ENCODE measurements at regions not wholly inside any gene's neighbourhood (a gene's known extent, or its start where the extent isn't known, plus 50 kb on each side); places are given as distances from the start of the nearest gene placed in this dataset.

- TF ChIP-seq CTCF (IDR thresholded peaks at IDR 0.05): no peak
- 69 to 79% (median 76%) methylated on average over 2 of the region's 2 CpGs for WGBS, 3 donors
- no peaks in the 10 kb centered on the region for H3K36me3 ChIP-seq (ENCODE audit: insufficient read depth in 1 of 2, low read depth in 1 of 2)
- no peak overlapping the region for H3K4me3 ChIP-seq
- H3K9me3 ChIP-seq: no peaks in the 10 kb centered on the region
- ATAC-seq (no peak), DNase-seq (no peak)
- intact Hi-C loops (cut with DNase I): no loop called here
- no peak overlapping the region for H3K27ac ChIP-seq
- H3K27me3 ChIP-seq (ENCODE audit: insufficient read depth in 3 of 3, low read length in 2 of 3): no peaks in the 10 kb centered on the region
- H3K4me1 ChIP-seq: peaks cover 8% of the 10 kb centered on the region
These were observed 255.3 kb upstream of the CXXC4 start for GRCh38 chr4:104750008-104750407.

- H3K4me1 ChIP-seq: peaks cover 8% of the 10 kb centered on the region
- no peak overlapping the region for H3K4me3 ChIP-seq
- TF ChIP-seq CTCF (IDR thresholded peaks at IDR 0.05): no peak
- no peaks in the 10 kb centered on the region for H3K9me3 ChIP-seq
- DNase-seq (no peak), ATAC-seq (no peak)
- 76 to 93% (median 92%) methylated on average over 2 of the region's 2 CpGs for WGBS, 3 donors
- H3K27me3 ChIP-seq (ENCODE audit: insufficient read depth in 3 of 3, low read length in 2 of 3): no peaks in the 10 kb centered on the region
- H3K36me3 ChIP-seq (ENCODE audit: insufficient read depth in 1 of 2, low read depth in 1 of 2): no peaks in the 10 kb centered on the region
- intact Hi-C loops (cut with DNase I): no loop called here
- H3K27ac ChIP-seq: no peak overlapping the region
These were observed 256.8 kb upstream of the CXXC4 start for GRCh38 chr4:104751468-104751867.

GRCh38 chr4:104752337-104752736 lies 257.6 kb upstream of the CXXC4 start:
- no peak for TF ChIP-seq CTCF (IDR thresholded peaks at IDR 0.05)
- Histone ChIP-seq H3K27ac (no peak overlapping the region), H3K4me3 (no peak overlapping the region), H3K27me3 (ENCODE audit: insufficient read depth in 3 of 3, low read length in 2 of 3) (no peaks in the 10 kb centered on the region), H3K9me3 (no peaks in the 10 kb centered on the region), H3K4me1 (peaks cover 8% of the 10 kb centered on the region), H3K36me3 (ENCODE audit: insufficient read depth in 1 of 2, low read depth in 1 of 2) (no peaks in the 10 kb centered on the region)
- DNase-seq (no peak), ATAC-seq (peak in 2 of 4 donors; percentile 71 to 77)
- intact Hi-C loops (cut with DNase I): no loop called here
- WGBS, 3 donors: 14 to 35% (median 21%) methylated on average over 1 of the region's 1 CpG

- DNase-seq: no peak
- no peaks in the 10 kb centered on the region for H3K9me3 ChIP-seq
- no peak overlapping the region for H3K4me3 ChIP-seq
- 88 to 94% (median 88%) methylated on average over 1 of the region's 1 CpG for WGBS, 3 donors
- no peak for ATAC-seq
- H3K27ac ChIP-seq: no peak overlapping the region
- H3K4me1 ChIP-seq: peaks cover 8% of the 10 kb centered on the region
- H3K27me3 ChIP-seq (ENCODE audit: insufficient read depth in 3 of 3, low read length in 2 of 3): no peaks in the 10 kb centered on the region
- no peaks in the 10 kb centered on the region for H3K36me3 ChIP-seq (ENCODE audit: insufficient read depth in 1 of 2, low read depth in 1 of 2)
- no peak for TF ChIP-seq CTCF (IDR thresholded peaks at IDR 0.05)
- intact Hi-C loops (cut with DNase I): no loop called here
These were observed 262.1 kb upstream of the CXXC4 start for GRCh38 chr4:104756837-104757236.

GRCh38 chr4:104758574-104758973 lies 263.9 kb upstream of the CXXC4 start:
- no peaks in the 10 kb centered on the region for H3K36me3 ChIP-seq (ENCODE audit: insufficient read depth in 1 of 2, low read depth in 1 of 2)
- WGBS, 3 donors: 91 to 97% (median 92%) methylated on average over 2 of the region's 2 CpGs
- ATAC-seq (no peak), DNase-seq (no peak)
- H3K27ac ChIP-seq: no peak overlapping the region
- H3K4me3 ChIP-seq: no peak overlapping the region
- TF ChIP-seq CTCF (IDR thresholded peaks at IDR 0.05): no peak
- intact Hi-C loops (cut with DNase I): no loop called here
- no peaks in the 10 kb centered on the region for H3K9me3 ChIP-seq
- H3K4me1 ChIP-seq: no peaks in the 10 kb centered on the region
- no peaks in the 10 kb centered on the region for H3K27me3 ChIP-seq (ENCODE audit: insufficient read depth in 3 of 3, low read length in 2 of 3)

Measured in psoas muscle (tissue), 7 donors.